Common myeloid progenitor, CD34-positive (primary cell): ENCODE measurements at regions not wholly inside any gene's neighbourhood (a gene's known extent, or its start where the extent isn't known, plus 50 kb on each side); places are given as distances from the start of the nearest gene placed in this dataset.

ENCODE experiments used
- CTCF ChIA-PET: fragments of 350-600 bp; sonication (Branson Sonifier 250); formaldehyde crosslinking; loops from one replicate; lab custom pipeline; 2021; ENCODE audit warnings: antibody characterized with exemption; lab: Charles Lee
- POLR2A ChIA-PET: fragments of 350-600 bp; sonication (Branson Sonifier 250); formaldehyde crosslinking; loops from one replicate; lab custom pipeline; 2021; ENCODE audit warnings: antibody characterized with exemption; lab: Charles Lee
- DNase-seq, 3 donors: peaks; one replicate each; pipeline versions ENCODE4 v3.0.0 to v3.0.0-alpha.2; 2013
- H3K27ac ChIP-seq, 2 experiments: 1 replicate in 1 of 2; 2 replicates in 1 of 2; pipeline ENCODE4 v1.7.0; 2013; ENCODE audit warnings: inconsistent platforms in 2 of 2, low read length in 2 of 2, mild to moderate bottlenecking in 2 of 2, low read depth in 1 of 2, moderate library complexity in 1 of 2; ENCODE audit not compliant: severe bottlenecking in 2 of 2, insufficient read depth in 1 of 2, poor library complexity in 1 of 2
- H3K27me3 ChIP-seq, 5 experiments: replicated peaks in 2 of 5; 1 replicate in 3 of 5; 2 replicates in 2 of 5; pipeline versions ENCODE4 v1.6.1 to v1.7.0; 2013; ENCODE audit warnings: low read length in 4 of 5, mild to moderate bottlenecking in 2 of 5, moderate library complexity in 2 of 5, inconsistent platforms in 1 of 5; ENCODE audit not compliant: insufficient read depth in 5 of 5, control insufficient read depth in 4 of 5
- H3K36me3 ChIP-seq, 4 experiments: 1 replicate in 2 of 4; 2 replicates in 2 of 4; pipeline versions ENCODE4 v1.6.1 to v1.7.0; 2013; ENCODE audit warnings: low read length in 3 of 4, control low read depth in 1 of 4, mild to moderate bottlenecking in 1 of 4; ENCODE audit not compliant: control insufficient read depth in 4 of 4, insufficient read depth in 4 of 4
- H3K4me1 ChIP-seq, 4 experiments: 1 replicate in 3 of 4; 2 replicates in 1 of 4; pipeline versions ENCODE4 v1.6.1 to v1.7.1; 2013; ENCODE audit warnings: low read length in 3 of 4, mild to moderate bottlenecking in 3 of 4, control low read depth in 1 of 4, inconsistent platforms in 1 of 4, moderate library complexity in 1 of 4; ENCODE audit not compliant: control insufficient read depth in 4 of 4, insufficient read depth in 4 of 4; ENCODE audit errors: control extremely low read depth in 1 of 4
- H3K4me3 ChIP-seq, 7 experiments: 1 replicate in 4 of 7; 2 replicates in 3 of 7; pipeline versions ENCODE4 v1.5.1 to v1.7.0; 2013; ENCODE audit warnings: mild to moderate bottlenecking in 7 of 7, low read length in 6 of 7, moderate library complexity in 6 of 7, inconsistent platforms in 2 of 7, low read depth in 2 of 7, control low read depth in 1 of 7; ENCODE audit not compliant: insufficient read depth in 4 of 7, control insufficient read depth in 1 of 7; ENCODE audit errors: extremely low read depth in 1 of 7
- H3K9me3 ChIP-seq, 5 experiments: 1 replicate in 4 of 5; 2 replicates in 1 of 5; pipeline versions ENCODE4 v1.6.1 to v1.7.1; 2013; ENCODE audit warnings: low read length in 4 of 5, mild to moderate bottlenecking in 2 of 5, inconsistent platforms in 1 of 5, low read depth in 1 of 5, moderate library complexity in 1 of 5; ENCODE audit not compliant: control insufficient read depth in 4 of 5, insufficient read depth in 2 of 5; ENCODE audit errors: control extremely low read depth in 1 of 5
- WGBS: methylation state at CpG from one replicate; pipeline ENCODE4 v1.1.5; 2013; ENCODE audit not compliant: insufficient coverage; 5-methylcytosine and 5-hydroxymethylcytosine counted together

GRCh38 chr1:232109391-232109790 is 482.8 kb downstream of the DISC1 start:
- no peak overlapping the region for H3K4me3 ChIP-seq
- 100% methylated on average over 1 of the region's 1 CpG for WGBS
- no peaks in the 10 kb centered on the region for H3K4me1 ChIP-seq
- no peaks in the 10 kb centered on the region for H3K36me3 ChIP-seq
- ChIA-PET CTCF (no interaction called here), POLR2A (no interaction called here)
- no peak for DNase-seq
- H3K9me3 ChIP-seq = peaks cover 0 to 4% (median 0%) of the 10 kb centered on the region in 5 experiments
- peaks cover 5 to 30% (median 9%) of the 10 kb centered on the region in 5 experiments for H3K27me3 ChIP-seq
- H3K27ac ChIP-seq = no peak overlapping the region

DNA sequence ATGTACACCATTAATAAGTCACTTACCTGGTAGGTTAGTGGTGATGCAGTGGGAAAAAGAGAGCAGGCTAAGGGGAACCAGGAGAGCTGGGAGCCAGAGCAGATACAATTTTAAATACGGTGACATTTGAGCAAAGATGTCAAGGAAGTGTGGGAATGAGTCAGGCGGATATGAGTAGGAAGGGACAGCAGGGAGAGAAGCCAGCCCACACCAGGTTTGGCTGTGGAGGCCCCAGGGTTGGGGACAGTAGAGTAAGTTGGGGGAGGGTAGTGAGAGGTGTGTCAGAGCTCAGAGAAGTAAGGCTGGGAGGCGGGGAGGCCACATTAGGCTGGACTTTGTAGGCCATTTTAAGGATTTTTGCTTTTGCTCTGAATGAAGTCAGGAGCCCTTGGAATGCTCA is 482.0 kb downstream of the DISC1 start:
- WGBS = 91% methylated on average over 3 of the region's 3 CpGs
- H3K4me3 ChIP-seq = no peak overlapping the region
- peaks cover 0 to 4% (median 0%) of the 10 kb centered on the region in 5 experiments for H3K9me3 ChIP-seq
- ChIA-PET POLR2A (no interaction called here), CTCF (no interaction called here)
- peaks cover 5 to 30% (median 9%) of the 10 kb centered on the region in 5 experiments for H3K27me3 ChIP-seq
- no peak for DNase-seq
- H3K27ac ChIP-seq = no peak overlapping the region
- no peaks in the 10 kb centered on the region for H3K4me1 ChIP-seq
- no peaks in the 10 kb centered on the region for H3K36me3 ChIP-seq

DNA sequence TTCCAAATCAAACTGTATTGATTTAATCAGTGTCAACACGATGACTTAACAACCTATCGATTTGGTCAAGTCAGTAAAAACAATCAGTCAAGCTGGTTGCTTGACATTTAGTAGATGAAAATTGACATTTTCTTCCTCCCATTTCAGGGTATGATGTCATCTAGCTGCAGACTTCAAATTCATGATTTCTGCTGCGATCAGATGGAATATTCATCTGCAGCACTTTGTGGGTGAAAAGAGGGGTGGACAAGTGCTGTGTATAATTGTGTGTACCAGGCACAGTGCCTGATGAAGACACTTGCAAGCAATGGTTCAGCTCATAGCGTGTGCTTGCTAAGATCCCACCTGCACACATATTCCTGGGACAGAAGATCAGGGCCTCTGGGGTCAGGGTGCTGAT is 479.8 kb downstream of the DISC1 start:
- CTCF ChIA-PET = no interaction called here
- WGBS = 96% methylated on average over 4 of the region's 4 CpGs
- Histone ChIP-seq H3K27ac (no peak overlapping the region), H3K9me3 (peaks cover 0 to 4% (median 0%) of the 10 kb centered on the region in 5 experiments), H3K4me3 (no peak overlapping the region), H3K36me3 (no peaks in the 10 kb centered on the region), H3K27me3 (peaks cover 5 to 24% (median 8%) of the 10 kb centered on the region in 5 experiments), H3K4me1 (no peaks in the 10 kb centered on the region)
- POLR2A ChIA-PET = interaction anchor here (0.8 kb wide), 1 partner anchor 1380 kb away, joined by 3 read pairs; no protein-coding TSS in a partner anchor
- DNase-seq = no peak

GRCh38 chr1:232105561-232105960 is 479.0 kb downstream of the DISC1 start:
- ChIA-PET POLR2A (no interaction called here), CTCF (no interaction called here)
- no peak for DNase-seq
- Histone ChIP-seq H3K4me3 (no peak overlapping the region), H3K4me1 (no peaks in the 10 kb centered on the region), H3K27ac (no peak overlapping the region), H3K36me3 (no peaks in the 10 kb centered on the region), H3K9me3 (peaks cover 0 to 4% (median 0%) of the 10 kb centered on the region in 5 experiments), H3K27me3 (peaks cover 0 to 15% (median 5%) of the 10 kb centered on the region in 5 experiments)
- WGBS = 93% methylated on average over 5 of the region's 7 CpGs

GRCh38 chr1:232101231-232101630 is 474.6 kb downstream of the DISC1 start:
- ChIA-PET CTCF (no interaction called here), POLR2A (no interaction called here)
- no peak for DNase-seq
- H3K36me3 ChIP-seq = no peaks in the 10 kb centered on the region
- H3K4me3 ChIP-seq = no peak overlapping the region
- no peaks in the 10 kb centered on the region for H3K4me1 ChIP-seq
- H3K27me3 ChIP-seq = no peaks in the 10 kb centered on the region
- peaks cover 0 to 12% (median 4%) of the 10 kb centered on the region in 5 experiments for H3K9me3 ChIP-seq
- no peak overlapping the region for H3K27ac ChIP-seq
- 100% methylated on average over 1 of the region's 1 CpG for WGBS

DNA sequence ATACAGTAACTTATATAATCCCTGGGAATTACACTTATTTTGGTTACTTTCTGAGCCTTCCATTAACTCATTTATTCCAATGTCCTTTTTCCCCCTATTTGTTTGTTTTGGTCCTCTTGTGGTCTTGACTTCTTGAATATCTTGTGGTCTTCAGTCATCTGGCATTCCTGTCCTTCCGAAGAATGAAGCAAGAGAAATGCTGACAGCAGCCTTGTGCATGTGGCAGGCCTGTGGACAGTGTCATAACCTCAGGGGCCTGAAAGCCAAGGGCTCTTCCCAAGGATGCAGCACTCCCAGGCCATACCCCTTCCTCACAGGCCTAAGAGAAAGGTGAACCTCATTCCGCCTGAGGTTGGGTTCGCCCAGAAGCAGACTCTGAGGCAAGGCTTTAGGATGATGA is 470.2 kb downstream of the DISC1 start:
- 85% methylated on average over 2 of the region's 3 CpGs for whole genome bisulfite sequencing
- Histone ChIP-seq H3K4me1 (no peaks in the 10 kb centered on the region), H3K4me3 (no peak overlapping the region), H3K9me3 (peaks cover 0 to 12% (median 4%) of the 10 kb centered on the region in 5 experiments), H3K27ac (no peak overlapping the region), H3K36me3 (no peaks in the 10 kb centered on the region), H3K27me3 (no peaks in the 10 kb centered on the region)
- CTCF ChIA-PET = no interaction called here
- POLR2A ChIA-PET = no interaction called here
- DNase-seq = no peak
